GM12878 (cell line): ENCODE measurements at regions not wholly inside any gene's neighbourhood (a gene's known extent, or its start where the extent isn't known, plus 50 kb on each side); places are given as distances from the start of the nearest gene placed in this dataset.

Experiments
- ATAC-seq: fragments of 200-7000 bp; cut with Tn5 transposase; 3 replicates; pipeline ENCODE4 v1.9.1; 2020; ENCODE audit warnings: mild to moderate bottlenecking, moderate library complexity
- BruUV-seq: library from RNA; stranded (reverse); fragments of 400-500 nt; replicated peaks from 2 replicates; lab custom pipeline; 2021; lab: Mats Ljungman, UMichigan
- CTCF ChIA-PET: fragments of 300-600 bp; sonication (Branson Sonifier 250); formaldehyde crosslinking; extraction: SDS; loops from one replicate; lab custom pipeline; 2021; ENCODE audit warnings: inconsistent platforms; lab: Yijun Ruan, JAX
- POLR2A ChIA-PET: fragments of 350-600 bp; formaldehyde crosslinking; extraction: SDS; loops from one replicate; lab custom pipeline; 2021; ENCODE audit warnings: inconsistent platforms; lab: Charles Lee
- RAD21 ChIA-PET: fragments of 300-600 bp; sonication (Branson Sonifier 250); formaldehyde crosslinking; loops from one replicate; lab custom pipeline; 2023; ENCODE audit warnings: antibody characterized with exemption; ENCODE audit not compliant: unreplicated experiment; lab: Charles Lee
- SMC1A ChIA-PET: fragments of 300-600 bp; sonication (Branson Sonifier 250); formaldehyde crosslinking; loops from one replicate; lab custom pipeline; 2023; ENCODE audit not compliant: unreplicated experiment, uncharacterized antibody; lab: Charles Lee
- DNase-seq: peaks from one replicate; pipeline ENCODE4 v3.0.0-alpha.2; 2011; ENCODE audit warnings: low read depth, low spot score
- FAIRE-seq: peaks from 3 replicates; lab custom pipeline; 2011; peaks lifted over from hg19 to GRCh38; lab: Jason Lieb, UNC
- H2AFZ ChIP-seq: 2 replicates; pipeline ENCODE4 v1.6.0; 2011; ENCODE audit warnings: low read depth, low read length, control low read depth; ENCODE audit not compliant: control insufficient read depth
- H3K27ac ChIP-seq: 2 replicates; pipeline ENCODE4 v1.5.1; 2011; ENCODE audit warnings: control low read depth; ENCODE audit not compliant: control insufficient read depth, insufficient read depth
- H3K27me3 ChIP-seq, 2 experiments: replicated peaks in 1 of 2; 2 replicates each; pipeline versions ENCODE4 v1.6.0 to v1.6.1; 2011; ENCODE audit warnings: low read length in 1 of 2; ENCODE audit not compliant: control insufficient read depth in 2 of 2, insufficient read depth in 2 of 2
- H3K36me3 ChIP-seq, 2 experiments: 2 replicates each; pipeline ENCODE4 v1.5.1; 2011; ENCODE audit warnings: low read length in 1 of 2; ENCODE audit not compliant: control insufficient read depth in 2 of 2, insufficient read depth in 2 of 2
- H3K4me1 ChIP-seq: 2 replicates; pipeline ENCODE4 v1.6.1; 2011; ENCODE audit warnings: mild to moderate bottlenecking, low read length, moderate library complexity, mixed read lengths; ENCODE audit not compliant: control insufficient read depth, insufficient read depth
- H3K4me2 ChIP-seq: 2 replicates; pipeline ENCODE4 v1.6.0; 2011; ENCODE audit warnings: control low read depth; ENCODE audit not compliant: control insufficient read depth, insufficient read depth
- H3K4me3 ChIP-seq: fragments of 200-600 bp; sonication (generic); 2 replicates; pipeline ENCODE4 v1.5.1; 2016
- H3K79me2 ChIP-seq: 2 replicates; pipeline ENCODE4 v1.6.0; 2011; ENCODE audit warnings: low read length; ENCODE audit not compliant: control insufficient read depth, insufficient read depth
- H3K9ac ChIP-seq: 2 replicates; pipeline ENCODE4 v1.8.0; 2011; ENCODE audit warnings: low read length, control low read depth, mixed read lengths; ENCODE audit not compliant: control insufficient read depth, insufficient read depth
- H3K9me3 ChIP-seq: replicated peaks from 3 replicates; pipeline ENCODE4 v1.5.1; 2011; ENCODE audit warnings: mild to moderate bottlenecking, low read length; ENCODE audit not compliant: control insufficient read depth, insufficient read depth
- H4K20me1 ChIP-seq: 2 replicates; pipeline ENCODE4 v1.6.0; 2011; ENCODE audit not compliant: control insufficient read depth, insufficient read depth
- BMI1 ChIP-seq: fragments of 450-650 bp; IDR thresholded peaks from 2 replicates; pipeline ENCODE4 v1.6.1; 2016; ENCODE audit warnings: mild to moderate bottlenecking, moderate library complexity, borderline replicate concordance
- HCFC1 ChIP-seq: fragments of 150-350 bp; IDR thresholded peaks from 2 replicates; pipeline ENCODE4 v1.6.1; 2014; ENCODE audit warnings: low read length
- KAT2A ChIP-seq: conservative IDR thresholded peaks from 2 replicates; pipeline ENCODE4 v1.6.1; 2011; ENCODE audit warnings: low read depth, low read length; ENCODE audit not compliant: control insufficient read depth
- POU2F2 ChIP-seq: IDR thresholded peaks from 3 replicates; pipeline ENCODE4 v1.6.1; 2011; ENCODE audit warnings: low read depth, mild to moderate bottlenecking, low read length, borderline replicate concordance
- WGBS: methylation state at CpG from one replicate; pipeline ENCODE4 v1.1.6; 2016; ENCODE audit warnings: low lambda C conversion rate; ENCODE audit not compliant: insufficient replicate concordance, insufficient coverage; ENCODE audit errors: missing lambda C conversion rate; 5-methylcytosine and 5-hydroxymethylcytosine counted together
- in situ Hi-C: fragments of 300-500 bp; cut with MboI; formaldehyde crosslinking; loops from 9 replicates; pipeline ENCODE4 v1.14.3; 2018; ENCODE audit warnings: mixed read lengths
- intact Hi-C: fragments of 100-400 bp; cut with micrococcal nuclease; formaldehyde crosslinking; loops from one replicate; pipeline ENCODE4 v1.14.2; 2022; ENCODE audit not compliant: unreplicated experiment
- TF ChIP-seq, protein P1 (sequence below), 3 experiments: IDR thresholded peaks in 2 of 3; conservative IDR thresholded peaks in 1 of 3; 2 replicates each; pipeline ENCODE4 v1.5.1; 2011; ENCODE audit warnings: low read depth in 3 of 3, low read length in 3 of 3, mild to moderate bottlenecking in 3 of 3, control low read depth in 2 of 3, moderate library complexity in 2 of 3, inconsistent platforms in 1 of 3, mixed read lengths in 1 of 3; ENCODE audit not compliant: control insufficient read depth in 2 of 3, insufficient read depth in 1 of 3; ENCODE audit errors: extremely low read depth in 1 of 3
- TF ChIP-seq, protein P2 (sequence below): IDR thresholded peaks from 2 replicates; pipeline ENCODE4 v1.6.1; 2012; ENCODE audit warnings: low read depth, low read length, improper control_type of control experiment

DNA sequence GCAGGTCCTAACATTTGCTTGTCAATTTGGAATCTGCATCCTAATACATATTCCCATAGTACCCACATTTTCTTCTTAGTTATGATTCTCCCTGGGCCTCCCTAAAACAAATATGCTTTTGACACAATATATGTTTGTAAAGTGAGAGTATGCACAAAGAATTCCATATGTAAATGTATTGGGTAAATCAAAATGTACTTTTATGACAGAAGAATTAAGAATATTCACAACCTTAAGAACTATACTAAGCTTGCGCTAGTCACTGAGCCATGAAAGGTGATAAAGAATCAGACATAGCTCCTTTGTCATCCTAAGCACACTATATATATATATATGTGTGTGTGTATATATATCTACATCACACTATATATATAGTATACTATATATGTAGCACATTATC is 438.5 kb downstream of the ACTL7B start:
- Histone ChIP-seq H3K27ac (no peak overlapping the region), H4K20me1 (no peaks in the 10 kb centered on the region), H3K27me3 (no peaks in the 10 kb centered on the region), H3K36me3 (no peaks in the 10 kb centered on the region), H3K4me2 (no peak overlapping the region)
- intact Hi-C loops, result no loop called here
- no TSS peak for BruUV-seq
- no peak for ATAC-seq
- TF ChIP-seq KAT2A (no peak), BMI1 (no peak), POU2F2 (no peak), HCFC1 (no peak)
- TF ChIP-seq, protein P1, sequence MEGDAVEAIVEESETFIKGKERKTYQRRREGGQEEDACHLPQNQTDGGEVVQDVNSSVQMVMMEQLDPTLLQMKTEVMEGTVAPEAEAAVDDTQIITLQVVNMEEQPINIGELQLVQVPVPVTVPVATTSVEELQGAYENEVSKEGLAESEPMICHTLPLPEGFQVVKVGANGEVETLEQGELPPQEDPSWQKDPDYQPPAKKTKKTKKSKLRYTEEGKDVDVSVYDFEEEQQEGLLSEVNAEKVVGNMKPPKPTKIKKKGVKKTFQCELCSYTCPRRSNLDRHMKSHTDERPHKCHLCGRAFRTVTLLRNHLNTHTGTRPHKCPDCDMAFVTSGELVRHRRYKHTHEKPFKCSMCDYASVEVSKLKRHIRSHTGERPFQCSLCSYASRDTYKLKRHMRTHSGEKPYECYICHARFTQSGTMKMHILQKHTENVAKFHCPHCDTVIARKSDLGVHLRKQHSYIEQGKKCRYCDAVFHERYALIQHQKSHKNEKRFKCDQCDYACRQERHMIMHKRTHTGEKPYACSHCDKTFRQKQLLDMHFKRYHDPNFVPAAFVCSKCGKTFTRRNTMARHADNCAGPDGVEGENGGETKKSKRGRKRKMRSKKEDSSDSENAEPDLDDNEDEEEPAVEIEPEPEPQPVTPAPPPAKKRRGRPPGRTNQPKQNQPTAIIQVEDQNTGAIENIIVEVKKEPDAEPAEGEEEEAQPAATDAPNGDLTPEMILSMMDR (IDR thresholded peaks at IDR 0.05 in 2 of 3, conservative IDR thresholded peaks at IDR 0.05 in 1 of 3; ENCODE audit: control insufficient read depth in 2 of 3, extremely low read depth in 1 of 3, insufficient read depth in 1 of 3, low read depth in 3 of 3, low read length in 3 of 3), result no peak
- TF ChIP-seq, protein P2, sequence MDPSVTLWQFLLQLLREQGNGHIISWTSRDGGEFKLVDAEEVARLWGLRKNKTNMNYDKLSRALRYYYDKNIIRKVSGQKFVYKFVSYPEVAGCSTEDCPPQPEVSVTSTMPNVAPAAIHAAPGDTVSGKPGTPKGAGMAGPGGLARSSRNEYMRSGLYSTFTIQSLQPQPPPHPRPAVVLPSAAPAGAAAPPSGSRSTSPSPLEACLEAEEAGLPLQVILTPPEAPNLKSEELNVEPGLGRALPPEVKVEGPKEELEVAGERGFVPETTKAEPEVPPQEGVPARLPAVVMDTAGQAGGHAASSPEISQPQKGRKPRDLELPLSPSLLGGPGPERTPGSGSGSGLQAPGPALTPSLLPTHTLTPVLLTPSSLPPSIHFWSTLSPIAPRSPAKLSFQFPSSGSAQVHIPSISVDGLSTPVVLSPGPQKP, result no peak
- TF ChIP-seq, all 136 proteins: peak for 0
- 93% methylated on average over 1 of the region's 1 CpG for WGBS
- SMC1A ChIA-PET, result no interaction called here
- no peak overlapping the region for H3K9ac ChIP-seq
- no peak for FAIRE-seq
- H3K4me3 ChIP-seq, result no peak overlapping the region
- in situ Hi-C loops, result no loop called here
- H3K79me2 ChIP-seq, result no peaks in the 10 kb centered on the region
- RAD21 ChIA-PET, result no interaction called here
- no peaks in the 10 kb centered on the region for H3K4me1 ChIP-seq
- H2AFZ ChIP-seq, result no peak overlapping the region
- CTCF ChIA-PET, result no interaction called here
- no peak for DNase-seq
- no peaks in the 10 kb centered on the region for H3K9me3 ChIP-seq
- POLR2A ChIA-PET, result no interaction called here
